ENCODE measurements at regions not wholly inside any gene's neighbourhood (a gene's known extent, or its start where the extent isn't known, plus 50 kb on each side); places are given as distances from the start of the nearest gene placed in this dataset.

DNA sequence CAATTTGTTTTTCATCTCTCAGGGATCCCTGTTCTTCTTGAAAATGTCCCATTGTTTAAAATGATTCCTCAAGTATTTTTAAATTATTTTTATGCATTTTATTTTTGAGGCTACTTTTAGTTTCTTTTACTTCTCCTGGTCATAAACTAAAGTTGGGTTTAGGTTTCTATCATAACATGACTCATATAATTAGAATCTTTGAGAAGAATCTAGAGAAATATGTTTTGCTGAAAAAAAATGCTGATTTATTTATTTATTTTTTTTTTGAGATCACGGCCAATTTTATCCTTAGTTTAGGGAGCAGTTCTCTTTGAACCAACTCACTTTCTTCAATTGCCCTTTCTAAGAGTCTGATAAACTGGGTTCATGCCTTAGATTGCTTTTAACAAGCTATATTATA lies 1157.1 kb downstream of the BCL11B start:
- no peak for DNase-seq (ENCODE audit: low spot score)

DNA sequence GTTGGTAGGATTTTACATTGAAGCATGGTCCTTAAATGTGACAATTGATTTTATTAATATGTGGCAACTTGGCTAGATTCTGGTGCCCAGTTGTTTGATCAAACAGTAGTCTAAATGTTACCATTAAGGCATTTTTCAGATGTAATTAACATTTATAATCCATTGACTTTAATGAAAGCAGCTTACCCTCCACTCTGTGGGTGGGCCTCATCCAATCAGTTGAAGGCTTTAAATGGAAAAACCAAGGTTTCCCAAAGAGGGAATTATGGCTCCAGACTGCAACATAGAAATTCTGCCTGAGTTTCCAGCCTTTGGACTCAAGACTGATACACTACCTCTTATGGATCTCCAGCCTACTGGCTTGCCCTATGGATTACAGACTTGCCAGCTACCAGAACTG lies 1153.2 kb downstream of the BCL11B start:
- no peak for DNase-seq (ENCODE audit: low spot score)

DNA sequence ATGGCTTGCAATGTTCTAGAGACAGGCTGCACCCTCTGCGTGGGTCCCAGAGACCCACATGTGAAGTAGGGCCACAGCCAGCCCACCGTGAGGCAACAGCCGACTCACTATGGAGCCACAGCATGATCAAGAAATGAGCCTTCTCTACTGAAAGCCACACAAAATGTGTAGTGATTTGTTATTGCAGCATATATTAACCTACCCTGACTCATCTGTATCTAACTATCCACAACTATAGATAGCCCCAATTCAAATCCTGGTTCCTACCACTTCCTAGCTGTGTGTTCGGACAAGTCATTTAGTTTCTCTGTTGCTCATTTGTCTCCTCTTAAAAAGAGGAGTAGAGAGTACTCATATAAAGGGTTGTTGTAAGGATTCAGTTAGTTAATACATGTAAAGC lies 1152.3 kb downstream of the BCL11B start:
- DNase-seq (ENCODE audit: low spot score): no peak

DNA sequence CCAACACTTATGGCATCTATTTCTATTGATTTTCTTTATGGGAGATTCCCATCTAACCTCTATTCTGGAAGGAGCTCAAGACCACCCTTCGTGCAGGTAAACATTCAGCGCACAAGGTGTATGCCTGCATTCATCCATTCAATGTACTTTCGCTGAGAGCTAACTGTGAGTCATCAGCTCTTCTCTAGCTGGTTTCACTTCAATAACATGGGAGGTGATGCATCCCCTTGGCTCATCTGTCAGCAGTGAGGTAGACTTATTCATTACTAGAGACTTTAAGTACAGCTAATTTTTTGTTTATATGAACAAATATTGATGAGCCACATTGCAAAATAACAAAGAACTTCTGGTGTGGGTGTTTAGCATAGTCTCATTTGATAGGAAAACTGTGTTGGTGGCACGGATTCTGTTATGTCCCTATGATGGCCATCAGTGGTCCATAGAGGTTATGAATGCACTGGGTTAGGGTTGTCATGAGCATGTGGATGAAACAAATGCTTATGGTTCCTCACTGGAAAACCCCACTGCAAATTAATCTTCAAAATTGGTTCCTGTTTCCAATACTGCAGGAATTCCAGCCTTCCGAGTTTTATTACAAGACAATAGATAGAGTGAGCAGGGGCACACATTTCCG lies 1151.0 kb downstream of the BCL11B start:
- no peak for DNase-seq (ENCODE audit: low spot score)

DNA sequence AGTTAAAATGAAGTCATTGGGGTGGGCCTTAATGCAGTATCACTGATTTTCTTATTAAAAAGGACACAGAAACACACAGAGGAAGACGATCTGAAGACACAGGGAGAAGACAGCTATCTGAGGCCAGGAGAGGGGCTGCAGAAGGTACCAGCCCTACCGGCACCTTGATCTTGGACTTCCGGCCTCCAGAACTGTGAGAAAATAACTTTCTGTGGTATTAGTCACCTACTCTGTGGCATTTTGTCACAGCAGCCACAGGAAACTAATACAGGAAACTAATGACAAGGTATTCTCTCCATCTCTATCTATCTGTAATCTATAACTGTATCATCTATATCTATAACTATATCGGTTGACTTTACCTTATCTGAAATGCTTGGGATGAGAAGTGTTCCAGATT lies 1149.5 kb downstream of the BCL11B start:
- no peak for DNase-seq (ENCODE audit: low spot score)

DNA sequence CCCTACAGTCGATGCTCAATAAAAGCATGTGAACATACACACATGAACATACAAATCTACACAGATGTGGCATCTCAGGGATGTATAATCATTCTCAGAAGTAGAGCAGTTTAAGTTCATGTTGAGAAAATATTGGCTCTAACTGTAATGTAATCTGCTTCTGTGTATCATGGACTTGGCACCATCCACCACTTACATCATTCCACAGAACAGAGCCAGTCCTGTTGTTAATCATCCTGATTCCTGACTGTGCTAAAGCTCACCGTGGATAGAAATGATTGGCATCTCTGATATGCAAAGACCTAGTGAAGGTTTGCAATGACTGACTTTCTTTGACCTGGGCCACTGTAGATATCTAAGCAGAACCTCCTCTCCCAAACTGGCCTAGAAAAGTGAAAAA lies 1141.3 kb downstream of the BCL11B start:
- DNase-seq (ENCODE audit: low spot score): no peak

DNA sequence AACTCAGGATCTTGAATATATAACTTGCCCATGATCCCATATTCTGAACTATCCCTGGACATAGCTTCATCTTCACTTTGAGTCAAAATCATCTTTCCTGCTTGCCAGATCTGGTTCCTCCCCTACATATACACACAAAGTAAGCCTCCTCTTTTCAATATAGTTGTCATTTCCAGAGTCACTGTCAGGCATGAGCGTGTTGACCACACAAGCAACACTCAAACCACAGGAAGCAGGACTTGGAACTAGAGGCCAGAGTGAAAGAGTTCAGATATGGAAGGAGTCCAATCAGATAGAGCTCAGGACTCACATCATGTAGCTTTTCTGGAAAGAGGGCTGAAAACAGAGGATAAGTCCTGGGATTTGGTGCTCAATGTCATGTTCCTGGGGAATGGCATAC lies 1140.6 kb downstream of the BCL11B start:
- DNase-seq (ENCODE audit: low spot score): no peak

DNA sequence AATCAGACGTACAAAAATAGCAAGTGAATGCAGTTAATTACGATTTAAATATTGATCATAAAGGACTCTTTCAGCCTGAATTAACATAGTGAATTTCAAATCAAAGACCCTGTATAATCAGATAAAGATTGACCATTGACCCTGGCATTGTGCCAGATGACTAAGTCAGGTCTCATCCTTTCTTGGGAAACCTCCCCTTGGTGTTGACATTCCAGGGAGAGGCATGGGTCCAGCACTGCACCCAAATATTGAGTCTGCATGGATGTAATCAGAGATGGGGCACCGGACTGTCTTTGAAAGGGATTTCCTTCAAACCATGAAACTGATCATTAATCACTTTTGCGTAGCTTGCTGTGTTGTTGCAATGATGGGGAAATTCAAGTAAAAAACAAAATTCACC lies 1138.2 kb downstream of the BCL11B start:
- DNase-seq (ENCODE audit: low spot score): no peak

DNA sequence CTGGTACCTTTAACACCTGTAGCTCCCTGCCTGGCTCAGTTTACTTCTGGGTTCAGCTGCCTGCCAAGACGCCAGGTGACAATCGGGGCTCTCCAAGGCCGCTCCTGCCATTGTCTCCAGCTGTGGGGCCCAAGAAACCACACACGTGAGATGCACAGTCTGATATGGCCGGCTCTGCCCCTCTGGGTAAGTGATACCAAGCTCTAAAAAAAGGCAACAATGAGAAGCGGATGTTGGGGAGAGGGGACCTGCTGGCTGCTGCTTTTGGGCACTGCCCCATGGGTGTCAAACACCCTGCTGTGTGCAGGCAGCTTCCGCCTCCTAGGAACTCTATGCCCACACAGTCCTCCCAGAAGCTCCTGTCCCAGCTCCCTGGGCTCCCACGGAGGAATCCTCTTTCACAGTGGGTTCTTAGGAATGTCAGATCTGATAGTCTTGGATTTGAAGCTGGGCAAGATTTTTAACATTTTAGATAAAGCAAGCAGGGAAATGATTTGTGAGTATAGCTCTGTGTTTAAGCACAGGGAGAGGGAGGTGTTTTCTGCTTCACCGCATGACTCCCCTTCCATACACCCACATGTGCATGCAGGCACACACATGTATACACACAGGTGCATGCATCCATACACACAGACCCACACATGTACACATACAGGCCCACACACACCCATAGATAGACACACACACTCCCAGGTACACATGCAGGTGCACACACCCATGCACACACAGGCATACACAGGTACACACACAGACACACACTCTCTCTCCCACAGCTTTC lies 1135.8 kb downstream of the BCL11B start:
- DNase-seq (ENCODE audit: low spot score): no peak

DNA sequence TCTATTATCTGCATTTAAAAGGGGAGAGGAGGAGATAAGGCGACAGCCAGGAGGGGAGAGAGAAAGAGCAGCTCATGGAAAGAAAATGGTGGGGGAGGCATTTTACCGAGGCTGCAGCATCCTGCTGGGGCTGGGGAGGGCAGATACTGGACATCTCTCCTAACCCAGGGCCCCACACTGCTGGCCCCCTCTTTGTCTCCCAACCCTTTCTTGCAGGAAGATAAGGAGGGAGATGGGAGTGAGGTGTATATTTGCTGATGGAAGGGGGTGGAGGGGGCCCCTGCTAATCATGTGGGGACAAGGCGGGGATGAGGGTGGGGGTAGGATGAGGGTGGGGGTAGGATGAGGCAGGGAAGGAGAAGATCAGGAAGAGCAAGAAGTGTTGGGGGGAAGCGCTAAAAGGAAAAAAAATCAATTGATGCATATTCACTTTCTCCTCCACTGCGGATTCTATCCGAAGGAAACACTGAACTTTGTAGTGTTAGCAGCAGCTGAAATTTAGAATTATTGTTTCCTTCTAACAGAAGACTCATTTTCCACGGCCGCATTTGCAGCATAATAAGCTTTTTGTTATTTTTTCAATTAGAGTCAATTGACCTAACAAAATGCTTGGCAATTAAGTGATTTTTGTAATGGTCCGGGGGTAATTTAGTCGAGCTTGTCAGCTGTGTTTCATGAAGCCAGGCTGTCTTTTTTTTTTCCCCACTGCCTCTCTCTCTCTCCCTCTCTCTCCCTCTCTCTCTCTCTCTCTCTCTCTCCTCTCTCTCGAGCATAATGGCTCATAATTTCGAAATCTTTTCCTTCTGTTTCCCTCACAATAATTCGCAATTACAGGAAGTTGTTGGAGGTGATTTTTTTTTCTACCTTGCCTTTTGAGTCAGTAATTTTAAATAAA lies 1134.6 kb downstream of the BCL11B start:
- no peak for DNase-seq (ENCODE audit: low spot score)

DNA sequence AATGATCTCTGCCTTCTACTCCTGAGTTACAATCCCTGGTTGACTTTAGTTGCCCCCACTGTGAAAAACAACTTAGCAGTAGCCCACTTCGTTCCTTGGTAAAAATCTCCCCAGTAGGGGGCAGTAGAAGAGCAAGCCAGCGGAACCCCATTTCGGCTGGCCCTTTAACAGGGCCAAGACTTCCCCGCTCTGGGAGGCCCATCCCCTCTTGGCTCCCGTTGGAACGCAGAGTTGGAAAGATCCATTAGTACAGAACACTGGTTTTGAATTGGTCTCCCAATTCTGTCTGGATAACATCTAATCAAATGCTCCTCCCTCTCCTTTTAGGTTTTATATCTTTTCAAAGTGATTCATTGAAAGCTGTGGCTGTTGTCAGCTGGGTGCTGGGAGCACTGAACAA lies 1133.3 kb downstream of the BCL11B start:
- no peak for DNase-seq (ENCODE audit: low spot score)

DNA sequence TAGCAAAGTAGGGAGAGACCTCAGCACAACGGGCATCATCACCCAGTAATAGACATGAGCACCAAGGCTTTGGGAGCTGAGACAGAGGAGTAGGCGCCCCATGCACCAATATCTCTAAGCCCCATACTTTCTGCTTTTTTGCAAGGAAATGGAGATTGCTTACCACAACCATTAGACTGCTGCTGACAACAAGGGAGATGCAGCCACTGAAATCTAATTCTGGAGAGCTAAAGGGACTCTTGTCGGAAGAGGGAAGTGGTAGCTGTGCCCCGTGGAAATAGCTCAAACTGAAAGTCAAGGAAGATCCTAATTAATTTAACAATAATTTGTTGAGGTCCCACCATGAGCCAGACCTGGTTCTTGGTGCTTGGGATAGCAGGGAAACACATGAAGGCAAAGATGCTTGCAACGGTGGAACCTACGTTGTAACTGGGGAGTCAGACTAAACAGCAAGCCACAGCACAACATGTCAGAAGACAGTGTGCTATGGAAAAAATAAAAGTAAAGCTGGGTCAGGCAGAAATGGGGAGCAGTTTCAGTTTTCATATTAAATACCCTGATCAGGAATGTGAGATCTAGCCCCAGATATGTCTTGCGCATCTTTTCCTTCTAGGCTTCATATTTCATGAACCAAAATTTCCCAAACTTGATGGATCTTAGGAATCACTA lies 1131.0 kb downstream of the BCL11B start:
- no peak for DNase-seq (ENCODE audit: low spot score)

DNA sequence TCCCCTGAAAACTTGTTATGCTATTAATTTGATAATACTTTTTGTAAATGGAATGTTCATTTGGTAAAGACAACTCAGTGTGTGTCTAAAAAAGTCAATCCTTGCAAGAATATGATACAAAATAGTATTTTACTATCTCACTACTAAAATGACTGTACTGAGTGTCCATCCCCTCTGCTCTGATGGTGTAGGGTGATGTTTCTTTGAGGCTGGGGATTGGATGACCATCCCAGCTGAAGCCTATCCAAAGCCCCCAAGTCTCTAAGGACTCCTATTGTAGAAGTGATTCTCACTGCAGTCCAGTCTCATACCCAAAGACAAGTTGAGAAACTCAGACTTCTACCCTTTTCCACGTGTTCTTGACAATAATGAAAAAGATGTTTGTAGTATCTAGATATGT lies 1128.4 kb downstream of the BCL11B start:
- no peak for DNase-seq (ENCODE audit: low spot score)

DNA sequence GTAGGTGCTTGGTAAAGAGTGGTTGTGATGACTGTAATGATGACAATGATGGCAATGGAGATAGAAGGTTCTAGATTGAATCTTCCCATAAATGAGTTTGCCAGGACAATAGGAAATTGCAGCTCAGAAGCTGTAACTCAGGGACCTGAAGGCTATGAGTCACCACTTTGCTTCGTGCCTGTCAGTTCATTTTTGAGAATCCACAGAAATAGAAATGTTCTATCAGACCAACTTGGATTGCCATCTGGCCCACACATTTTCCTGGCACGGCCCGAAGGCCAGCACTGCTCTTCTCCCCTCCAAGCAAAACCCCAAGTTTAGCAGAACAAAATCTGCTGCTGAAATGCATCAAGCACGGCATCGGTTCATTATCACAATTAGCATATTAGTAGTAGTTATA lies 1127.0 kb downstream of the BCL11B start:
- DNase-seq (ENCODE audit: low spot score): no peak

DNA sequence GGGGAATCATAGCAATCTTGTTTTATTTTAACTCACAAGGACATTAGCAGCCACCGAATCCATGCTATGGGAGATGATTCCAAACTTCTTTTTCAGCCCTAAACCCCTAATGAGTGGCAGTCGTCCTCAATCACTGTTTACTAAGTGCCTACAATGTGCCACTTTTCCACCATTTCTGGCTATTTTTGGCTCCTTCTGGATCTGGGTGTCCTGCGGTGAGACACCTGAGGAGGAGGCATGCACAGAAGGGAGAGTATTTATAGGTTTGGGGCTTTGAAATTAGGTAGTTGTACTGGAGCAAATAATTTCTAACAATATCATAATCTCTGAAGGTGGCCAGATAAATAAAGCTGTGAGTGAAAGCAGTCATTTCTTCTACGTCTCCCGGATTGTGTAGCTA lies 1125.6 kb downstream of the BCL11B start:
- no peak for DNase-seq (ENCODE audit: low spot score)

DNA sequence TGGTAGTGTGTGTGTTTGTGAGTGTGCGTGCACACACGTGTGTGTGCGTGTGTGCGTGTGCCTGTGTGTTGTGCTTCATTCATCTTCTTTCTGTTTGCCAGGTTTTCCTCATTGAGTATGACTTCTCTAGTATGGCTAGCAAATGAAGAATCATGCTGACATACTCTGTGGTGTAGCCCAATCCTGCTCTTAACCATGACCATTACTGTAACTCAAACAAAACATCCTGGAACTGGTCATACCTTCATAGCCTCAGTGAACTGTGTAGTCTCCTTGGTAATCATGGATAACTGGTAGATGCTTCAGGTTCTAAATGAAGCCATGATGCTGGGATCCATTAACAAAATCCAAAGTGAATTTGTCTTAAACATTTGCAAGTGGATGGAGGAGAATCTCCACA lies 1117.7 kb downstream of the BCL11B start:
- no peak for DNase-seq (ENCODE audit: low spot score)

DNA sequence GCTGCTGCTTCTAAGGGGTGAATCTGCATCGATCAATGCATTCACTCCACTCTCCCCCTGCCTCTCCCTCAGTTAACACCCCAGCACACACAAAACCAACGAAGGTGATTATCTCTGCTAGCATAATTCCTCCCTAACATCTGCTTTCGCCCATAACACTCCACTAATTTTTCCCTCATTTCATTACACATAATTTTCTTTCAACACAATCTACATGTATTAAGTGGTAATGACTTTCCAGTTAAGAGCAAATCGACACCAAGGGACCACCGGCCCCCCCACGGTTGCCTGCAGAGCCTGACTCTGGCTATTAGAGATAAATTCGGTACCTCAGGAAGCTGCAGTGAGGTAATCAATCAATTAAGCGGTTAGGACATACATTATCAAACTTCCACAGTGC lies 1115.6 kb downstream of the BCL11B start:
- no peak for DNase-seq (ENCODE audit: low spot score)

DNA sequence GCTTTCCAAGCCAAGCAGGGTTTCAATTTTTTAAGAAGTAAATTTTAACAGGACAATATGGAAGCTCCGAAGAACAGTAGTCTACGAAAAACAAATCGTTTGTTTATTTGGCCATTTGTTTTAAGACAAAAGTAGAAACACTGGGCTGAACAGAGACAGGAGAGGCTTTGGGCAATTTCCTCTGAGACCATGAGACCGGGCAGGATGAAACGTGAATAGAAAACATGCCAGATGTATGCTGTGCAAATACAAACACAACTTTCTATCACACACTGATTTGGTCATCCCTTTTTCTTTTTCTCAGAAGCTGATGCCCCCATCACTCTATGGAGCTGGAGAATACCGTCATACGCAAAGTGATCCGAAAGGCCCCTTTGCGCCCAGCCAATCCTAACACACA lies 1111.1 kb downstream of the BCL11B start:
- DNase-seq (ENCODE audit: low spot score): no peak

DNA sequence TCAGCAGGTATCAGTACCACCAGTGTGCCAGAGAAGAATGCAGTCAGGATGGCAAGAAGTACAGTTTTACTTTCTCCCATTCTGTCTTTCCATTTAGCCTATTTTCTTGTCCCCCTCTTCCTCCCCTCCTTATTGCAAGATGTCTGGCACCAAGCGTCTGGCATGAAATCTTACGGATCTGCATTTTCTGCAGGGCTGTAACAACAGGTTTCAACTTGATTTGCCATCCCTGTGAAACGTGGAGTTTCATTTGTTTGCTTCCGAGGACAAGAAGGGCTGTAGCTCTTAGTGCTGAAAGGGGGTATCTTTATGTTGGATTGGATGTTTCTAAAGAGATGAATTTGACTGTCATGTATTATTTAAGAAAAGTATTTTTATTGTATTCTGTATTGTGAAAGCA lies 1110.6 kb downstream of the BCL11B start:
- no peak for DNase-seq (ENCODE audit: low spot score)

DNA sequence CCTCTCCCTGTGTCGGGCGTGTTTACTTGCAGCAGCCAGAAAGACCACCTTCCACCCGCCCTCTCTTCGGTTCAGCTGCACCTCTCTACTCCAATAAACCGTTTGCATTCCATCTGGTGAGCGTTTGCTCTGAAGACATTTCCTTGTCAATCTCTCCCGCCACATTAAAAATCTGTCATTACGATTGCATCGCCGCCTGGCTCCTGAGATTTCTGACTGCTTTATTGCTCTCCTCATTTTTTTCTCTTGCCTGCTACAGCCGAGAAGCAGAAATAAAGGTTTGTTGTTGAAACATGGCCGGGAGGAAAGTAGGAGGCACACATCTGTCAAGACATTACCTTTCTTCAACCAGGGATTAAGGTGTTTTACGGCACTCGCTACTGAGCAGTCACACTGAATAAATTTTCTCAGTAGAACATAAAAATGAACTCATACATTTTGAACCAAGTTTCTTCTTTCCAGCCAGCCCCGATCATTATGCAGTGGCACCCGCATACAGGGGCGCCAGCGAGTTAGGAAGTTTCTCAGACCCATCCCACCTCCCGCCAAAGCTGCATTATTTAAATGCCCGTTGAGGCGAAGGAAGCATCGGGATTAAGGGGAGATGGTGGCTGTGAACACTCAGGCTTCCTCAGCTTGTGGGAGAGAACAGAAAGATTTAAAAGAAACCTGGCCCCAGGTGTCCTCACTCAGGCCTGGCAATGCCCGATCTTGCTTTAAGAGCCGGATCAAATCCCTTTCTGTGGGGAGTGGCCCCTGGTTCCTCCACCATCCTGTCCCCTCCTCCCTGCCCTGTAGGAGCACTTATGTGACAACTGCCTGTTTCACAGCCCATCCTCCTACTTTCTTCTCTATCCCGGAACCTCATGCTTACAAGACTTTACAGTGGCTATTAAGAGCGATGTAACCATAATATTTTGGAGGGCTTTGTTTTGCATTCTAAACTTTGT lies 1108.9 kb downstream of the BCL11B start:
- DNase-seq (ENCODE audit: low spot score): no peak

DNA sequence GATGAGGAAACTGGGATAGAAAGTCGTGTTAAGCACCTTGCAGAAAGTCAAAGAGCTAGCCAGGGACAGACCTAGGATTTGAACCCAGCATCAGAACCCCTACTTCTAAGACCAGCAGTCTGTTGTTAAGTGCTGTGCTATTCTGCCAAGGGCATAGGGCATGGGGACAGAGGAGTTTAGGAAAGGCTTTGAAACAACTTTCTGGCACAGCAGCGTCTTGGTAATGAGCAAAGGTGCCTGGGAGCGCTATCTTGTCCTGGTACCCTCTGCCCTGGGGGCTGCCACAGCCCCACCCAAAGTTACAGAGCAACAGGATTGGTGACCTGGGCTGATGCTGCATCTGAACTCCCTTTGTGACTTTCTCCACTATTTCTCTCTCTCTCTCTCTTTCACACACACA lies 1108.1 kb downstream of the BCL11B start:
- no peak for DNase-seq (ENCODE audit: low spot score)
